ENCODE measurements at regions not wholly inside any gene's neighbourhood (a gene's known extent, or its start where the extent isn't known, plus 50 kb on each side); places are given as distances from the start of the nearest gene placed in this dataset.

DNA sequence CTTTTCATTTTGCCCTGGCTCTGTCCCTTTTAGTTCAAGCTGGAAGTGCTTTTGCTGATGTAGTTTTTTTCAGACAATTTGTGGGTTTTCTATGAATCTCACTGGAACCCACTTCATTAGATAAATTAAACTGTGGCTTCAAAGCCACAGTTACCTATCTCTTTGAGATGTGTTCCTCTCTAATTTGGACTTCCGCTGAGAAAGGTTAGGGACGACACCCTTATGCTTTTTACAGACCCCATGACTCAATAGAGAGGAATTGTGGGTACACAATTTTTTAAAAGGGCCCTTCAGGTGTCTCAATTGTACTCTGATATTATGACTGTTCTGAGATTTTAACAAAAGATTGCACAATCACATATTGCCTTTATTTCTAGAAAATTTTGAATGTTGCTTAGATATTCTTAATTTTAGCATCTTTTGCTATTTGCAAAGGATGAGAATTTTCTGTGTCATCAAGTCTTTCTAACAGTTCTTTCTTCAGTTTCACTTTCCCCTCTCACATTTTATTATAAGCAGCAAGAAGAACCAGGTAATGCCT is 110.6 kb downstream of the GADD45G start:
- TF ChIP-seq, protein P1, sequence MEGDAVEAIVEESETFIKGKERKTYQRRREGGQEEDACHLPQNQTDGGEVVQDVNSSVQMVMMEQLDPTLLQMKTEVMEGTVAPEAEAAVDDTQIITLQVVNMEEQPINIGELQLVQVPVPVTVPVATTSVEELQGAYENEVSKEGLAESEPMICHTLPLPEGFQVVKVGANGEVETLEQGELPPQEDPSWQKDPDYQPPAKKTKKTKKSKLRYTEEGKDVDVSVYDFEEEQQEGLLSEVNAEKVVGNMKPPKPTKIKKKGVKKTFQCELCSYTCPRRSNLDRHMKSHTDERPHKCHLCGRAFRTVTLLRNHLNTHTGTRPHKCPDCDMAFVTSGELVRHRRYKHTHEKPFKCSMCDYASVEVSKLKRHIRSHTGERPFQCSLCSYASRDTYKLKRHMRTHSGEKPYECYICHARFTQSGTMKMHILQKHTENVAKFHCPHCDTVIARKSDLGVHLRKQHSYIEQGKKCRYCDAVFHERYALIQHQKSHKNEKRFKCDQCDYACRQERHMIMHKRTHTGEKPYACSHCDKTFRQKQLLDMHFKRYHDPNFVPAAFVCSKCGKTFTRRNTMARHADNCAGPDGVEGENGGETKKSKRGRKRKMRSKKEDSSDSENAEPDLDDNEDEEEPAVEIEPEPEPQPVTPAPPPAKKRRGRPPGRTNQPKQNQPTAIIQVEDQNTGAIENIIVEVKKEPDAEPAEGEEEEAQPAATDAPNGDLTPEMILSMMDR (IDR thresholded peaks at IDR 0.05; ENCODE audit: poor library complexity, severe bottlenecking) = no peak
- no peak for TF ChIP-seq EZH2 (IDR thresholded peaks at IDR 0.05; ENCODE audit: borderline replicate concordance, insufficient read depth, low read length, poor library complexity, severe bottlenecking)
- TF ChIP-seq TAF1 (IDR thresholded peaks at IDR 0.05; ENCODE audit: low read depth) = no peak
- no peak for TF ChIP-seq POLR2AphosphoS5 (IDR thresholded peaks at IDR 0.05)
- no peak for TF ChIP-seq EP300 (conservative IDR thresholded peaks at IDR 0.05; ENCODE audit: poor library complexity, severe bottlenecking)
